GM19468 (cell line): ENCODE measurements at regions not wholly inside any gene's neighbourhood (a gene's known extent, or its start where the extent isn't known, plus 50 kb on each side); places are given as distances from the start of the nearest gene placed in this dataset.
"Not testable (repeated sequence)": the region's sequence is repeated elsewhere in the genome, so short reads cannot be mapped to it uniquely, and the experiment has no call there.

Source experiments
- ATAC-seq: cut with Tn5 transposase; IDR thresholded peaks from one replicate; pipeline ENCODE4 v1.9.1; 2021; ENCODE audit warnings: mild to moderate bottlenecking, moderate library complexity, moderate number of reproducible peaks; ENCODE audit not compliant: unreplicated experiment; ENCODE audit errors: extremely low read depth

DNA sequence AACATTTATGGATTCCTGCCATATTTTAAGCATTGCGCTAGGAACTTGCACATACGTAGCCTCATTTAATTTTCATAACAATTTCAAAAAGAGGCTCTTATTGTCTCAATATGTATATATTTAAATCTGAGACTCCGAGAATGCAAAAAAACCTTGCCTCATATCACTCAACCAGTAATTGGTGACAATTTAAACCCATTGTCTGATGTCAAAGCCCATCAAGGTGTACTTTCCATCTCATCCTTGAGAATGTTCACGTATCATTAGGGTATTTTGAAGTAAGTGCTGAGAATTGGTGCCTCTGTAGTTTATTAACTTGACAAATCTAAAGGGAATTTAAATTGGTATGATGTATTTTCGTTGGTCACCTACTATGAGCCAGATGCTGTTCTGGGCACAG, 136.5 kb downstream of the FAM76B start:
- ATAC-seq: no peak

DNA sequence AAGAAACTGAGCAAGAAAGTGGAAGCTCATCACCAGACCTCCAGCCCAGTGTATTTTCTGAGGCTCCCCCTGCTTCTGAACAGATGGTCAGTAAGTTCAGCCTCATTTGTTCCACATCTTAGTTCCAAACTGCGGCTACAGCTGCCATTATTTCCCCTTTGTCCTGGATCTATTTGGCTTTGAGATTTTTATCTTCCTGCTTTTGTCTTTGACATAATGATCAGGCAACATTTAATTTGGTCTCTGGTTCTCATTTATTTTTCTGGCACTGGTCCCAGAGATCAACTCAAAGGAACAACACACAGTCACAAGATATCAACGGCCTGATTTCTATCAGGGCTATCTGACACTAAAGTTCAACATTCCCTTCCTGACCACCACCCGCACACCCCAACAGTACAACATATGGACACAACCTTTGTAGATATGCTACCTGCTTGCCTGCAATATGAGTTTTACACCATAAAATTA, 137.5 kb downstream of the FAM76B start:
- ATAC-seq: no peak

DNA sequence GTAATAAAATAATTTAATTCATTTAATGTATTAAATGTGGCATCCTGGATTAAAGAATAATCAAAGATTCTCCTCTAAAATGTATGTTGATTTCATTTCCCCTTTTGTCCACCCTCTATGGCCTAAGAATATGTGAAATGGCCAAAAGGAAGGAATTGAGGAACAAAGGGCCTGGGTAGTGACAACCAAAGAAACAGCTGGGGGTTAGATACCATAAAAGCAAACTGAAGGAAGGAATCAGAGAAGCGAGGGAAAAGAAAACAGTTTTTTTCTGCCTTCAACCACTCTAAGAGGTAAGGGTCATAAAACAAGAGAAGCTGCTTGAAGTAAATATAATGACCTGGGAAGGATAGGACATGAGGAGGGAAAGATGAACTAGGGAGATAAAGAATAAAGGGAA, 139.3 kb downstream of the FAM76B start:
- no peak for ATAC-seq

- no peak for ATAC-seq
These were observed 141.7 kb downstream of the FAM76B start for GRCh38 chr11:95647871-95648270.

DNA sequence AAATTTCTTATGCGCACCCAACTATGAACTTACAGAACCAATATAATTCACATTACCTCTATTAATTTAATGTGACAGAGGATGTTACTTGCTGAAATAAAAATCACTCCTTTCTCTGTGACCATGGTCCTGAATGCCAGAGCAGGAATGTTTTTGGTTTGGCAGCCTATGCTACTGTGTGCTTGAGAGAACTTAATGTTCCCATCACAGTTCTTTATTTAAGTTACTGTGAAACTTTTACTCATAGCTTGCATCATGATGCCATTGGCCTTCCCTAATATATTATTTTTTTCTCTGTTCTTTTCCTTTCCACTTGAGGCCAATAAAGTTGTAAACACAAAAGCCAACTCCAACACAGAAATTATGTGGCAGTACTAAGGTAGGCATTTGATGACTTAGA, 142.2 kb downstream of the FAM76B start:
- ATAC-seq: no peak

DNA sequence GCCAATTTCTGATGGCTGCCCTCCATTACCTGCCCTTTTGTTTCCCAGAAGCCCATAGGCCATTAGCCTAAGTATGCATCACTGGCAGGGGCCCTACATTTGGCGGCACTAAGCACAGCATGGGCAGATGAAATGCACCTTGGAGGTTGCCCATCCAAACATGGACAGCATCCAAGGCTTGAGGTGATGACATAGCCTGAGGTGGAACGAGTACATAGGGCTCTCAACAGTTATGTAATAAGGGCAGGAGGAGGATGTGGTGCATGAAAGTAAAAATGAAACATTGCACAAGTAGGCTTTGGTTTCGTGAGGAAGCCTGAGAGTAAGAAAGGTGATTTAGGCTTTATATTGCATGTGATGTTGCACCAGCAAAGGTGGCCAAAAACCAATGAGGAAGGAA, 148.1 kb downstream of the FAM76B start:
- peak; percentile 99 for ATAC-seq

DNA sequence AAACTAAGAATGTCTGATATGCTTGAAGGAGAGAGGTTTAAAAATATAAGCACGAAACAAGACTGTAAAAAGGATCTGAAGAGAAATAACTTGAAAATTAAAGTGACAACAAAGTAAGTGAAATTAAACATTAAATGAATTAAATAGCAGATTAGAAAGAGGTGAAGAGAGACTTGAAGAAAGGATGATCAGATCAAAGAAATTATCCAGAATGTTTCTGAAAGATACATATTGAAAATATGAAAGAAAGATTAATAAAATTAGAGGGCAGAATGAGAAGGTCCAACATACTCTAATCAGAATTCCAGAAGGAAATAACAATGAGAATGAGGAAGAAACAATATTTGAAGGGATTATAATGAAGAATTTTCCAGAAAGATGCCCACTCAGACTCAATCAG, 151.1 kb downstream of the FAM76B start:
- ATAC-seq: no peak

GRCh38 chr11:95625164-95625900, 164.2 kb downstream of the FAM76B start:
- no peak for ATAC-seq

GRCh38 chr11:95616256-95616804, 173.3 kb downstream of the FAM76B start:
- no peak for ATAC-seq

- ATAC-seq: no peak
These were observed 177.8 kb downstream of the FAM76B start for GRCh38 chr11:95611827-95612226.

DNA sequence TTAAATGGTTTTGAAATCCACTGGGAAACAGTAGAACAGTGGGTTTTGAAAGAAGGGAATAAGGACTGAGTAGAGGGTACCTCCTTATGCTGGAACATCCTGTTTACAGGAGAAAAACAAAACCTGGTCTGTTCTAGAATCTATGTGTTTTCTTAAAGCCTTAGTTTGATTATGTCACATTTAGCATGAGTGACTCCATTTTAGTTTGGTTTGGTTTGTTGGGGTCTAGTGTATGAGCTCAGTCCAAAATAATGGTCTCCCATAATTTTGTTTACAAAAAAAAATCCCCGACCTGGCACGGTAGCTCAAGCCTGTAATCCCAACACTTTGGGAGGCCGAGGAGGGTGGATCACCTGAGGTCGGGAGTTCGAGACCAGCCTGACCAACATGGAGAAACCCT, 179.4 kb downstream of the FAM76B start:
- not testable (repeated sequence) for ATAC-seq

DNA sequence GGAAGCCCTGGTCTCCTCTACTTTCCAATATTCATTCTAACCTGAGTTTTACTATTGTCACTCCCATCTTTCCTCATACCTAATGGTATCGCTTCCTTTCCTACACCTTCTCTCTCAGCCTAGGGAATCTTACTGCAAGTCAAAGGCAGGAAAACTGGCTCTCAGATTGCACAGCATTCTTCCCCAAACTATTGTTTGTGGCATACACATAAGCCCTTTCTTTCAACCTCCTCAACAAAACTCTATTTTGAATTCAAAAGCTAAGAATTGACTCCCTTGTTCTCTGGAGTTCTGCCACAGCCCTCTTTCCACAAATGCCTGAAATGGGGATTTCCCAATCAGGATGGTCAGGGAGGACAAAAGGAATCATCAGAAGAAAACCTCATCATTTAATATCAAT, 181.5 kb downstream of the FAM76B start:
- no peak for ATAC-seq

- ATAC-seq: no peak
These were observed 182.8 kb downstream of the FAM76B start for GRCh38 chr11:95606824-95607223.

DNA sequence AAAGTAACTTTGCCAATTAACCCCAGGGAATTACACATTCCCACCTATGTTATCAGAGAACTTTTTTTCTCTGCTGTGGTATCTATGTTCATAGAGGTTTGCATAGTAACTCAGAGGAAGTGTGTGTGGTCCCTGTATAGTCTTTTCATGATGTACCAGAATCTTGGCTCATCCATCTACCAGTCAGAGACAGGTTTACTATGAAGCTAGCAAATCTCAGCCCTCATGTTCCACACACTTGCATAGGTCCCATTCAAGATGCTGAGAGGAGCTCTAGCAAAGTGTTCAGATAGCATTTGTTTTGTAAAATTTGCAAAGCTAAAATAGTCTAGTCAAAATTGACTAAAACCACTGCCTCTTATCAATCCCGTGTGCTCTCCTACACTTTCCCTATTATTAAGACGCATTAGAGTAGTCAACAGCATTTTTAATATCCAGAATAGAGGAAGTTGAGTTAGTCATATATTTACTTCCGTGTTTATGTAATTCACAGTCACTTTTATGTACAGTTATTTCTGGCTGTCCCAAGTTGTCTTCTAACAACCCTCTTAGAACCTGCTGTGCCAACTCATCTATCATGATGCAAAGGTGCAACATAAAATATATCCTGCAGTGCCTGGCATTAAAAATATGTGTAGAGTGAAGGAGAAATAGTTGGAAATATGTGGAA, 184.2 kb downstream of the FAM76B start:
- ATAC-seq: no peak

DNA sequence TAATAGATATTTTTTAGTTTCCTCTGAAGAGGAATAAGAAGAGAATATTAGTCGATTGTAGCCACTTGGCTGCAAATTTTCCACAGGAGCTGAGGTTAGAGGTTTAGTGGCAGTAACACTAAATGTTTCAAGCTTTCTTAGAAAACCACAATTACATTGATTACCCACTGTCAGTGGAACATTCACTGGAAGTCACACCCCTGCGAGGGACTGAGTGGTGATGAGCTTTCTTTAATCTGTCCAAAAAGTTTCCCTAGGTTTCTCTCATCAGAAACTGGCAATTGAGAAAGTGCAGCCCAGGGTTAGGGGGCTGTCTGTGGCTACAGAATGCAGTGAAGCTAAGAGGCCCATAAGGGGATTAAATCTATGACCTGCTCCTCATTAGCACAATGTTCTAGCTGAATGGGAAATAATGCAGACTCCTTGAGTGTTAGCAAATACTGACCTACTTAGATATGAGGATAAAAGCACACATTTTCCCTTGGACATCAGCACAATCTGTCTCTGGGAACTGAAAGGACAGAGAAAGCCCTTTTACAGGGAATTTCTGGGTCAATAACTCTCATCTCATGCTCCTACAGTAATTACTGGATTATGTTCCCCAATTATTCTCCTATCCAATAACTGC, 189.5 kb downstream of the FAM76B start:
- ATAC-seq: no peak

DNA sequence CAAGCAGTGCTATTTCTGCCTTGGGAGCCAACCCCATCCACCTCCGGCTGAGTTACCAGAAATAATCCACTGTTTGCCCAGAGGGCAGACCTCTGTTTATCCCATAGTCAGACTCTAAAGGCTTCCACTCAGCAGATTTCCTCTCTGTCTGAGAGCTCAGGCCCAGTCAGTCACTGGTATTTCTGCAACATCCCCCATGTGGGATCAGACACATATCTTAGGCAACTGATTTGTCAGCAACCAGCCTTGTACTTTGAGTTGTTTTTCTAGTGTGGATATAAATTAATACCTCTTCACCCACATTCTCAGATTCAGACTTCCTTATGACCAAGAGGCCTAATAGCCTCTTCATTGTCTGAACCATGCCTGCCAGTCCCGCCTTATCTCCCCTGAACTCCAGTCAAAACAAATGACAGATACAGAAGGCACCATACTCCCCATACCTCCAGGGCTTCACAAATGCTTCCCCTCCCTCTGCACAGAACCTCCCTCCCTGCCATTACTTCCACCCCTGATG, 193.6 kb downstream of the FAM76B start:
- no peak for ATAC-seq

DNA sequence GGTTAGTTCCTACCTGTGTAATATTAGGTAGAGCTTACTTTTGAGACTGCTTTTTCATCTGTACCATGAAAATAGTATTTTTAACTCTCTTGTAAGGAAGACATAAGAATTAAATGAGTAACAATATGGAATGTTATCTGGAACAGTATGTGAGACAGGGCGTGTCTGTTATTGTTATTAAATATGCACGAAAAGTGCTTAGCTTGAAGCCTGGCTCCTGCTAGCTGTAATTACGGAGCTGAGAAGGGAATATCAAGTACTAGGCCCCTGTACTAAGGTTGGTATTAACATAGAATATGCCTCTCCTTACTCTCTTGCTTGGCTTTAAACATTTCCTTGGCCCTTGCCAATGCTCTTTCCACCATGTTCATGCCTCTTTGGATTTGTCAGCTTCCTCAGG, 194.0 kb downstream of the FAM76B start:
- no peak for ATAC-seq

GRCh38 chr11:95593111-95593510, 196.5 kb downstream of the FAM76B start:
- no peak for ATAC-seq

GRCh38 chr11:95592471-95592870, 197.1 kb downstream of the FAM76B start:
- ATAC-seq: no peak

- ATAC-seq: no peak
These were observed 199.5 kb downstream of the FAM76B start for GRCh38 chr11:95589893-95590612.
